HepG2 (cell line): ENCODE measurements at regions not wholly inside any gene's neighbourhood (a gene's known extent, or its start where the extent isn't known, plus 50 kb on each side); places are given as distances from the start of the nearest gene placed in this dataset.

Experiments
- ATAC-seq: fragments of 200-7000 bp; cut with Tn5 transposase; 3 replicates; pipeline ENCODE4 v1.9.1; 2020; ENCODE audit warnings: mild to moderate bottlenecking, moderate library complexity
- BruUV-seq: library from RNA; stranded (reverse); fragments of 400-500 nt; replicated peaks from 2 replicates; lab custom pipeline; 2021; lab: Mats Ljungman, UMichigan
- CTCF ChIA-PET: fragments of 300-600 bp; formaldehyde crosslinking; extraction: SDS; loops from one replicate; lab custom pipeline; 2021; ENCODE audit warnings: low total read pairs, inconsistent platforms, low intra/inter-chr PET ratio; lab: Yijun Ruan, JAX
- POLR2A ChIA-PET: fragments of 350-600 bp; sonication (Branson Sonifier 250); formaldehyde crosslinking; loops from one replicate; lab custom pipeline; 2020; ENCODE audit warnings: antibody characterized with exemption, inconsistent platforms; lab: Yijun Ruan, JAX
- DNase-seq: peaks from one replicate; pipeline ENCODE4 v3.0.0-alpha.2; 2015; ENCODE audit warnings: low spot score
- FAIRE-seq: peaks from 3 replicates; lab custom pipeline; 2011; peaks lifted over from hg19 to GRCh38; lab: Jason Lieb, UNC
- H2AFZ ChIP-seq: one replicate; pipeline ENCODE4 v1.6.1; 2011; ENCODE audit warnings: low read length, inconsistent platforms
- H3K27ac ChIP-seq: fragments of 300-600 bp; 3 replicates; pipeline ENCODE4 v1.8.0; 2011; ENCODE audit warnings: mixed run types, mild to moderate bottlenecking, mixed read lengths, low read length, inconsistent platforms; ENCODE audit not compliant: insufficient read depth; ENCODE audit errors: extremely low read length
- H3K27me3 ChIP-seq, 2 experiments: fragments of 200-600 bp in 1 of 2; 2 replicates in 1 of 2; 3 replicates in 1 of 2; pipeline versions ENCODE4 v1.6.0 to v1.8.0; 2011; ENCODE audit warnings: low read length in 2 of 2, mild to moderate bottlenecking in 2 of 2, moderate library complexity in 2 of 2, inconsistent platforms in 1 of 2; ENCODE audit not compliant: insufficient read depth in 2 of 2, control insufficient read depth in 1 of 2
- H3K36me3 ChIP-seq, 2 experiments: fragments of 200-600 bp in 1 of 2; replicated peaks in 1 of 2; 2 replicates in 1 of 2; 3 replicates in 1 of 2; pipeline versions ENCODE4 v1.5.1 to v1.8.0; 2011; ENCODE audit warnings: low read length in 2 of 2, inconsistent platforms in 1 of 2; ENCODE audit not compliant: insufficient read depth in 2 of 2, control insufficient read depth in 1 of 2
- H3K4me1 ChIP-seq: 2 replicates; pipeline ENCODE4 v1.5.1; 2012; ENCODE audit warnings: low read length, inconsistent platforms; ENCODE audit not compliant: insufficient read depth
- H3K4me2 ChIP-seq: 2 replicates; pipeline ENCODE4 v1.6.0; 2011; ENCODE audit warnings: low read depth, low read length, inconsistent platforms
- H3K4me3 ChIP-seq, 3 experiments: fragments of 200-600 bp in 1 of 3; sonication (generic), shearing (Covaris generic) in 1 of 3; replicated peaks in 1 of 3; 2 replicates each; pipeline ENCODE4 v1.5.1; 2011 to 2016; ENCODE audit warnings: low read length in 3 of 3, inconsistent platforms in 2 of 3, low read depth in 2 of 3, mild to moderate bottlenecking in 2 of 3, control low read depth in 1 of 3, mixed read lengths in 1 of 3; ENCODE audit not compliant: insufficient read depth in 1 of 3
- H3K79me2 ChIP-seq: one replicate; pipeline ENCODE4 v1.6.1; 2011; ENCODE audit warnings: low read length, inconsistent platforms; ENCODE audit not compliant: insufficient read depth
- H3K9ac ChIP-seq: 2 replicates; pipeline ENCODE4 v1.6.0; 2011; ENCODE audit warnings: mild to moderate bottlenecking, low read depth, low read length, inconsistent platforms; ENCODE audit not compliant: insufficient read depth
- H3K9me3 ChIP-seq: 2 replicates; pipeline ENCODE4 v1.5.1; 2012; ENCODE audit warnings: mild to moderate bottlenecking, low read length
- H4K20me1 ChIP-seq: 2 replicates; pipeline ENCODE4 v1.6.0; 2011; ENCODE audit warnings: inconsistent platforms, mild to moderate bottlenecking, low read length, moderate library complexity; ENCODE audit not compliant: insufficient read depth
- ARID5B ChIP-seq: IDR thresholded peaks from 2 replicates; pipeline ENCODE4 v1.4.0; 2020; ENCODE audit warnings: mild to moderate bottlenecking, missing genetic modification reagents
- CCAR2 ChIP-seq: fragments of 200-400 bp; formaldehyde crosslinking; optimal IDR thresholded peaks from 2 replicates; pipeline ENCODE3; 2018; ENCODE audit warnings: low read depth, mild to moderate bottlenecking, low read length, moderate library complexity
- FOXA1 ChIP-seq, 2 experiments: fragments of 450-650 bp in 1 of 2; sonication (generic) in 1 of 2; formaldehyde crosslinking in 1 of 2; IDR thresholded peaks; 2 replicates each; pipeline versions ENCODE4 v1.4.0 to v1.6.1; 2016 to 2020; ENCODE audit warnings: missing genetic modification reagents in 1 of 2
- FOXA3 ChIP-seq: IDR thresholded peaks from 2 replicates; pipeline ENCODE4 v1.6.1; 2016; ENCODE audit warnings: missing genetic modification reagents, missing compliant biosample characterization
- MIXL1 ChIP-seq: IDR thresholded peaks from 2 replicates; pipeline ENCODE4 v1.6.1; 2016
- NKX3-1 ChIP-seq: sonication (generic); formaldehyde crosslinking; IDR thresholded peaks from 2 replicates; pipeline ENCODE4 v1.5.0; 2020; ENCODE audit warnings: missing genetic modification reagents
- ZBTB20 ChIP-seq: sonication (generic); formaldehyde crosslinking; IDR thresholded peaks from 2 replicates; pipeline ENCODE4 v1.8.1; 2023; ENCODE audit warnings: missing genetic modification reagents, low read depth, mild to moderate bottlenecking, borderline replicate concordance
- WGBS: methylation state at CpG from one replicate; pipeline ENCODE4 v1.1.6; 2017; ENCODE audit warnings: low lambda C conversion rate; 5-methylcytosine and 5-hydroxymethylcytosine counted together
- in situ Hi-C: cut with HindIII; loops from 2 replicates; pipeline ENCODE4 v1.10.0; 2017; ENCODE audit warnings: low pct_unique_long_range_greater_than_20kb; ENCODE audit not compliant: extremely low pct_ligation_motif_present
- intact Hi-C: fragments of 100-400 bp; cut with micrococcal nuclease; formaldehyde crosslinking; loops from one replicate; pipeline ENCODE4 v1.10.0; 2022; ENCODE audit not compliant: unreplicated experiment

GRCh38 chr3:83482402-83483070 is 1476.3 kb upstream of the CADM2 start:
- BruUV-seq: no TSS peak
- ChIA-PET CTCF (no interaction called here), POLR2A (no interaction called here)
- Histone ChIP-seq H3K27me3 (no peaks in the 10 kb centered on the region), H4K20me1 (no peaks in the 10 kb centered on the region), H3K4me3 (no peak overlapping the region), H2AFZ (no peak overlapping the region), H3K27ac (no peak overlapping the region), H3K4me1 (peaks cover 4% of the 10 kb centered on the region; the same call in 1 of the 2 replicates), H3K9me3 (no peaks in the 10 kb centered on the region), H3K4me2 (no peak overlapping the region), H3K79me2 (no peaks in the 10 kb centered on the region), H3K36me3 (no peaks in the 10 kb centered on the region), H3K9ac (no peak overlapping the region)
- under 1% methylated on average over 4 of the region's 4 CpGs for WGBS
- FAIRE-seq (no peak), ATAC-seq (peak; percentile 99), DNase-seq (peak; percentile 48)
- in situ Hi-C loops (no loop called here), intact Hi-C loops (no loop called here)
- TF ChIP-seq MIXL1 (CRISPR knock-in tag) (peak; percentile 40; the same call in 1 of the 2 replicates), FOXA1 (IDR thresholded peaks at IDR 0.05) (no peak), FOXA1 (CRISPR knock-in tag; IDR thresholded peaks at IDR 0.05) (peak; percentile 25; the same call in 1 of the 2 replicates), FOXA3 (CRISPR knock-in tag) (0 out of 2 replicates have a peak, but pooled peaks have one; percentile 20), NKX3-1 (CRISPR knock-in tag) (no peak), CCAR2 (no peak), ARID5B (CRISPR knock-in tag) (0 out of 2 replicates have a peak, but pooled peaks have one; percentile 40), ZBTB20 (CRISPR knock-in tag) (no peak)
